ENCODE measurements at regions not wholly inside any gene's neighbourhood (a gene's known extent, or its start where the extent isn't known, plus 50 kb on each side); places are given as distances from the start of the nearest gene placed in this dataset.

- Histone ChIP-seq H3K9ac (ENCODE audit: insufficient read depth, low read length) (no peak overlapping the region), H2AFZ (ENCODE audit: low read length) (peak overlapping the region; percentile 4), H3K27me3 (ENCODE audit: control insufficient read depth, insufficient read depth, low read length) (no peaks in the 10 kb centered on the region), H3K4me1 (ENCODE audit: control insufficient read depth, extremely low read depth, insufficient read depth, low read length) (peaks cover 2% of the 10 kb centered on the region), H3K4me2 (ENCODE audit: extremely low read depth, insufficient read depth, low read length) (peak overlapping the region; percentile 34), H3K36me3 (ENCODE audit: control insufficient read depth, insufficient read depth, low read length) (no peaks in the 10 kb centered on the region), H3K9me3 (ENCODE audit: control insufficient read depth, insufficient read depth, low read depth, low read length) (no peaks in the 10 kb centered on the region), H3K79me2 (ENCODE audit: control insufficient read depth, insufficient read depth, low read length) (no peaks in the 10 kb centered on the region), H4K20me1 (ENCODE audit: control insufficient read depth, extremely low read depth, insufficient read depth, low read length) (no peaks in the 10 kb centered on the region), H3K27ac (ENCODE audit: insufficient read depth, low read length) (no peak overlapping the region), H3K4me3 (replicated peaks in 1 of 4; ENCODE audit: control extremely low read depth in 1 of 4, insufficient read depth in 1 of 4, low read depth in 3 of 4, low read length in 4 of 4) (peak overlapping the region in 1 of 4 experiments; percentile 15)
- peak; percentile 79 to 85 for DNase-seq (ENCODE audit: low read depth in 2 of 2)
- no peak for TF ChIP-seq EZH2 (IDR thresholded peaks at IDR 0.05; ENCODE audit: low read length, missing control alignments)
- peak; percentile 66 to 77 for TF ChIP-seq CTCF (conservative IDR thresholded peaks at IDR 0.05 in 1 of 2, IDR thresholded peaks at IDR 0.05 in 1 of 2; ENCODE audit: low read depth in 1 of 2, low read length in 2 of 2)
Observed at GRCh38 chr2:203814661-203815540, 52.7 kb upstream of the CTLA4 start.

GRCh38 chr2:203815541-203815898 is 52.1 kb upstream of the CTLA4 start:
- H3K79me2 ChIP-seq (ENCODE audit: control insufficient read depth, insufficient read depth, low read length), result no peaks in the 10 kb centered on the region
- no peak overlapping the region for H2AFZ ChIP-seq (ENCODE audit: low read length)
- H3K4me3 ChIP-seq (replicated peaks in 1 of 4; ENCODE audit: control extremely low read depth in 1 of 4, insufficient read depth in 1 of 4, low read depth in 3 of 4, low read length in 4 of 4), result no peak overlapping the region
- no peaks in the 10 kb centered on the region for H4K20me1 ChIP-seq (ENCODE audit: control insufficient read depth, extremely low read depth, insufficient read depth, low read length)
- H3K36me3 ChIP-seq (ENCODE audit: control insufficient read depth, insufficient read depth, low read length), result no peaks in the 10 kb centered on the region
- H3K9ac ChIP-seq (ENCODE audit: insufficient read depth, low read length), result no peak overlapping the region
- H3K4me1 ChIP-seq (ENCODE audit: control insufficient read depth, extremely low read depth, insufficient read depth, low read length), result peaks cover 2% of the 10 kb centered on the region
- DNase-seq (ENCODE audit: low read depth in 2 of 2), result no peak
- TF ChIP-seq CTCF (conservative IDR thresholded peaks at IDR 0.05 in 1 of 2, IDR thresholded peaks at IDR 0.05 in 1 of 2; ENCODE audit: low read depth in 1 of 2, low read length in 2 of 2) (no peak), EZH2 (IDR thresholded peaks at IDR 0.05; ENCODE audit: low read length, missing control alignments) (no peak)
- H3K27ac ChIP-seq (ENCODE audit: insufficient read depth, low read length), result no peak overlapping the region
- no peaks in the 10 kb centered on the region for H3K27me3 ChIP-seq (ENCODE audit: control insufficient read depth, insufficient read depth, low read length)
- no peak overlapping the region for H3K4me2 ChIP-seq (ENCODE audit: extremely low read depth, insufficient read depth, low read length)
- H3K9me3 ChIP-seq (ENCODE audit: control insufficient read depth, insufficient read depth, low read depth, low read length), result no peaks in the 10 kb centered on the region

GRCh38 chr2:203817147-203817546 is 50.4 kb upstream of the CTLA4 start:
- no peaks in the 10 kb centered on the region for H3K36me3 ChIP-seq (ENCODE audit: control insufficient read depth, insufficient read depth, low read length)
- no peaks in the 10 kb centered on the region for H3K9me3 ChIP-seq (ENCODE audit: control insufficient read depth, insufficient read depth, low read depth, low read length)
- peaks cover 1% of the 10 kb centered on the region for H3K27me3 ChIP-seq (ENCODE audit: control insufficient read depth, insufficient read depth, low read length)
- no peaks in the 10 kb centered on the region for H3K79me2 ChIP-seq (ENCODE audit: control insufficient read depth, insufficient read depth, low read length)
- no peaks in the 10 kb centered on the region for H3K4me1 ChIP-seq (ENCODE audit: control insufficient read depth, extremely low read depth, insufficient read depth, low read length)
- TF ChIP-seq EZH2 (IDR thresholded peaks at IDR 0.05; ENCODE audit: low read length, missing control alignments) (no peak), CTCF (conservative IDR thresholded peaks at IDR 0.05 in 1 of 2, IDR thresholded peaks at IDR 0.05 in 1 of 2; ENCODE audit: low read depth in 1 of 2, low read length in 2 of 2) (no peak)
- no peak for DNase-seq (ENCODE audit: low read depth in 2 of 2)
- H3K9ac ChIP-seq (ENCODE audit: insufficient read depth, low read length), result no peak overlapping the region
- H3K4me3 ChIP-seq (replicated peaks in 1 of 4; ENCODE audit: control extremely low read depth in 1 of 4, insufficient read depth in 1 of 4, low read depth in 3 of 4, low read length in 4 of 4), result no peak overlapping the region
- no peak overlapping the region for H2AFZ ChIP-seq (ENCODE audit: low read length)
- H3K4me2 ChIP-seq (ENCODE audit: extremely low read depth, insufficient read depth, low read length), result no peak overlapping the region
- no peak overlapping the region for H3K27ac ChIP-seq (ENCODE audit: insufficient read depth, low read length)
- no peaks in the 10 kb centered on the region for H4K20me1 ChIP-seq (ENCODE audit: control insufficient read depth, extremely low read depth, insufficient read depth, low read length)
